ENCODE measurements at regions not wholly inside any gene's neighbourhood (a gene's known extent, or its start where the extent isn't known, plus 50 kb on each side); places are given as distances from the start of the nearest gene placed in this dataset.
"Not testable (repeated sequence)": the region's sequence is repeated elsewhere in the genome, so short reads cannot be mapped to it uniquely, and the experiment has no call there.

GRCh38 chr11:134719940-134720690 is 308.1 kb upstream of the B3GAT1 start:
- not testable (repeated sequence) for DNase-seq

GRCh38 chr11:134719397-134719796 is 307.4 kb upstream of the B3GAT1 start:
- no peak for DNase-seq

- DNase-seq: no peak
Observed at GRCh38 chr11:134716582-134716981, 304.5 kb upstream of the B3GAT1 start.

- DNase-seq: no peak
Observed at GRCh38 chr11:134714021-134714656, 302.1 kb upstream of the B3GAT1 start.

- no peak for DNase-seq
Observed at GRCh38 chr11:134712228-134713145, 300.4 kb upstream of the B3GAT1 start.

GRCh38 chr11:134711588-134711987 is 299.5 kb upstream of the B3GAT1 start:
- no peak for DNase-seq

- no peak for DNase-seq
Observed at GRCh38 chr11:134710861-134711407, 298.9 kb upstream of the B3GAT1 start.

- no peak for DNase-seq
Observed at GRCh38 chr11:134705858-134706257, 293.8 kb upstream of the B3GAT1 start.

- no peak for DNase-seq
Observed at GRCh38 chr11:134702827-134703226, 290.8 kb upstream of the B3GAT1 start.

- no peak for DNase-seq
Observed at GRCh38 chr11:134701564-134702165, 289.6 kb upstream of the B3GAT1 start.

- no peak for DNase-seq
Observed at GRCh38 chr11:134700101-134700640, 288.1 kb upstream of the B3GAT1 start.

- DNase-seq: no peak
Observed at GRCh38 chr11:134696455-134696854, 284.4 kb upstream of the B3GAT1 start.

GRCh38 chr11:134691985-134692384 is 279.9 kb upstream of the B3GAT1 start:
- DNase-seq: no peak

GRCh38 chr11:134691295-134691873 is 279.3 kb upstream of the B3GAT1 start:
- no peak for DNase-seq

GRCh38 chr11:134689886-134690285 is 277.8 kb upstream of the B3GAT1 start:
- DNase-seq: no peak

GRCh38 chr11:134687548-134687947 is 275.5 kb upstream of the B3GAT1 start:
- no peak for DNase-seq

- DNase-seq: no peak
Observed at GRCh38 chr11:134686460-134687061, 274.5 kb upstream of the B3GAT1 start.

- DNase-seq: no peak
Observed at GRCh38 chr11:134685793-134686380, 273.8 kb upstream of the B3GAT1 start.

GRCh38 chr11:134684576-134684975 is 272.5 kb upstream of the B3GAT1 start:
- no peak for DNase-seq

GRCh38 chr11:134683860-134684259 is 271.8 kb upstream of the B3GAT1 start:
- DNase-seq: no peak

GRCh38 chr11:134682577-134682976 is 270.5 kb upstream of the B3GAT1 start:
- no peak for DNase-seq
